MM.1S (cell line): ENCODE measurements at regions not wholly inside any gene's neighbourhood (a gene's known extent, or its start where the extent isn't known, plus 50 kb on each side); places are given as distances from the start of the nearest gene placed in this dataset.

Source experiments
- DNase-seq: peaks from one replicate; pipeline ENCODE4 v3.0.0-alpha.2; 2015
- H2AFZ ChIP-seq: fragments of 300-600 bp; sonication (generic); 2 replicates; pipeline ENCODE4 v1.6.0; 2016; ENCODE audit warnings: antibody characterized with exemption, low read length
- H3F3A ChIP-seq: fragments of 300-600 bp; sonication (generic); 2 replicates; pipeline ENCODE4 v1.6.1; 2016; ENCODE audit warnings: mild to moderate bottlenecking, antibody characterized with exemption, low read length, moderate library complexity, mixed read lengths; ENCODE audit not compliant: insufficient read depth
- H3K27ac ChIP-seq: fragments of 300-600 bp; sonication (generic); 2 replicates; pipeline ENCODE4 v1.5.1; 2016; ENCODE audit warnings: mild to moderate bottlenecking, low read length
- H3K27me3 ChIP-seq: fragments of 300-600 bp; sonication (generic); replicated peaks from 2 replicates; pipeline ENCODE4 v1.6.0; 2016; ENCODE audit warnings: low read length; ENCODE audit not compliant: insufficient read depth
- H3K36me3 ChIP-seq: fragments of 300-600 bp; sonication (generic); replicated peaks from 2 replicates; pipeline ENCODE4 v1.6.1; 2016; ENCODE audit warnings: mild to moderate bottlenecking, low read length, mixed read lengths; ENCODE audit not compliant: insufficient read depth
- H3K4me1 ChIP-seq: fragments of 300-600 bp; sonication (generic); 2 replicates; pipeline ENCODE4 v1.6.1; 2016; ENCODE audit warnings: low read length, mixed read lengths
- H3K4me2 ChIP-seq: fragments of 300-600 bp; sonication (generic); 2 replicates; pipeline ENCODE4 v1.6.0; 2016; ENCODE audit warnings: low read depth, low read length
- H3K4me3 ChIP-seq: fragments of 300-600 bp; sonication (generic); 2 replicates; pipeline ENCODE4 v1.5.1; 2016; ENCODE audit warnings: low read length, mixed read lengths
- H3K79me2 ChIP-seq: fragments of 300-600 bp; sonication (generic); 2 replicates; pipeline ENCODE4 v1.6.1; 2016; ENCODE audit warnings: mixed run types, low read length, mixed read lengths
- H3K9ac ChIP-seq: fragments of 300-600 bp; sonication (generic); 2 replicates; pipeline ENCODE4 v1.6.1; 2016; ENCODE audit warnings: low read length, mixed read lengths
- H3K9me2 ChIP-seq: fragments of 300-600 bp; sonication (generic); replicated peaks from 2 replicates; pipeline ENCODE4 v1.6.1; 2016; ENCODE audit warnings: mild to moderate bottlenecking, low read length, mixed read lengths; ENCODE audit not compliant: insufficient read depth
- H3K9me3 ChIP-seq: fragments of 300-600 bp; sonication (generic); replicated peaks from 2 replicates; pipeline ENCODE4 v1.6.1; 2016; ENCODE audit warnings: mild to moderate bottlenecking, low read length, mixed read lengths; ENCODE audit not compliant: insufficient read depth
- H4K20me1 ChIP-seq: fragments of 300-600 bp; sonication (generic); 2 replicates; pipeline ENCODE4 v1.6.1; 2016; ENCODE audit warnings: mild to moderate bottlenecking, low read length, moderate library complexity, mixed read lengths; ENCODE audit not compliant: insufficient read depth
- CTCF ChIP-seq: fragments of 300-600 bp; sonication (generic); IDR thresholded peaks from 2 replicates; pipeline ENCODE4 v1.5.1; 2016; ENCODE audit warnings: antibody characterized with exemption, low read length, mixed read lengths
- EZH2 ChIP-seq: fragments of 300-600 bp; sonication (generic); optimal IDR thresholded peaks from 2 replicates; pipeline ENCODE3; 2017; ENCODE audit warnings: low read depth, mild to moderate bottlenecking, antibody characterized with exemption, low read length, mixed read lengths
- EZH2phosphoT487 ChIP-seq: fragments of 300-600 bp; sonication (generic); IDR thresholded peaks from 2 replicates; pipeline ENCODE4 v1.6.1; 2018; ENCODE audit warnings: antibody characterized with exemption, low read length

GRCh38 chr2:239595726-239596125 lies 194.9 kb upstream of the HDAC4 start:
- no peak for TF ChIP-seq EZH2
- TF ChIP-seq EZH2phosphoT487: no peak
- TF ChIP-seq CTCF: no peak

GRCh38 chr2:239594772-239595608 lies 194.2 kb upstream of the HDAC4 start:
- no peaks in the 10 kb centered on the region for H3K9me3 ChIP-seq
- no peak for TF ChIP-seq CTCF
- no peak for TF ChIP-seq EZH2phosphoT487
- TF ChIP-seq EZH2: no peak
- H3F3A ChIP-seq: no peaks in the 10 kb centered on the region
- no peaks in the 10 kb centered on the region for H3K27me3 ChIP-seq
- H3K4me3 ChIP-seq: no peak overlapping the region
- no peaks in the 10 kb centered on the region for H3K36me3 ChIP-seq
- H3K4me1 ChIP-seq: no peaks in the 10 kb centered on the region
- H2AFZ ChIP-seq: no peak overlapping the region
- no peak overlapping the region for H3K4me2 ChIP-seq
- no peak for DNase-seq
- no peaks in the 10 kb centered on the region for H4K20me1 ChIP-seq
- no peaks in the 10 kb centered on the region for H3K79me2 ChIP-seq
- no peaks in the 10 kb centered on the region for H3K9me2 ChIP-seq
- no peak overlapping the region for H3K9ac ChIP-seq
- no peak overlapping the region for H3K27ac ChIP-seq

More at GRCh38 chr2:239595726-239596125, 194.9 kb upstream of the HDAC4 start:
- Histone ChIP-seq H3K4me2 (no peak overlapping the region), H3K79me2 (no peaks in the 10 kb centered on the region), H3K4me3 (no peak overlapping the region), H3K9me2 (no peaks in the 10 kb centered on the region), H3K4me1 (no peaks in the 10 kb centered on the region), H3K27ac (no peak overlapping the region), H3K27me3 (no peaks in the 10 kb centered on the region), H3K36me3 (no peaks in the 10 kb centered on the region), H3K9ac (no peak overlapping the region), H4K20me1 (no peaks in the 10 kb centered on the region), H3K9me3 (no peaks in the 10 kb centered on the region), H3F3A (no peaks in the 10 kb centered on the region), H2AFZ (no peak overlapping the region)
- DNase-seq: no peak

- TF ChIP-seq EZH2phosphoT487: no peak
- TF ChIP-seq EZH2: no peak
- TF ChIP-seq CTCF: no peak
- no peak for DNase-seq
- no peak overlapping the region for H3K9ac ChIP-seq
- H3F3A ChIP-seq: no peaks in the 10 kb centered on the region
- no peaks in the 10 kb centered on the region for H3K4me1 ChIP-seq
- H3K79me2 ChIP-seq: no peaks in the 10 kb centered on the region
- H3K36me3 ChIP-seq: no peaks in the 10 kb centered on the region
- H3K27me3 ChIP-seq: no peaks in the 10 kb centered on the region
- no peaks in the 10 kb centered on the region for H4K20me1 ChIP-seq
- no peaks in the 10 kb centered on the region for H3K9me3 ChIP-seq
- no peak overlapping the region for H3K27ac ChIP-seq
- H2AFZ ChIP-seq: no peak overlapping the region
- no peak overlapping the region for H3K4me3 ChIP-seq
- no peaks in the 10 kb centered on the region for H3K9me2 ChIP-seq
- no peak overlapping the region for H3K4me2 ChIP-seq
Observed at GRCh38 chr2:239594019-239594771, 193.4 kb upstream of the HDAC4 start.
